HepG2 (cell line): ENCODE measurements at regions not wholly inside any gene's neighbourhood (a gene's known extent, or its start where the extent isn't known, plus 50 kb on each side); places are given as distances from the start of the nearest gene placed in this dataset.

Experiments used
- ASH2L ChIP-seq: fragments of 300-600, 200-600 bp; sonication (generic); IDR thresholded peaks from 2 replicates; pipeline ENCODE4 v1.7.0; 2017; ENCODE audit warnings: low read depth, mild to moderate bottlenecking, moderate library complexity, mixed read lengths, low read length; ENCODE audit not compliant: insufficient read length
- ATF7 ChIP-seq, 2 experiments: fragments of 450-650 bp in 1 of 2; sonication (generic) in 1 of 2; formaldehyde crosslinking in 1 of 2; IDR thresholded peaks; 2 replicates each; pipeline versions ENCODE4 v1.4.0 to v1.6.1; 2016 to 2020; ENCODE audit warnings: antibody characterized with exemption in 1 of 2, mild to moderate bottlenecking in 1 of 2, missing genetic modification reagents in 1 of 2
- CREB1 ChIP-seq, 2 experiments: fragments of 450-650 bp in 1 of 2; IDR thresholded peaks; 2 replicates each; pipeline ENCODE4 v1.6.1; 2016 to 2017; ENCODE audit warnings: control low read depth in 1 of 2, mild to moderate bottlenecking in 1 of 2, missing compliant biosample characterization in 1 of 2, missing genetic modification characterization in 1 of 2
- FOSL2 ChIP-seq: sonication (generic); formaldehyde crosslinking; IDR thresholded peaks from 2 replicates; pipeline ENCODE4 v1.4.0; 2020; ENCODE audit warnings: missing genetic modification reagents
- HDAC1 ChIP-seq: sonication (generic); formaldehyde crosslinking; IDR thresholded peaks from 2 replicates; pipeline ENCODE4 v1.5.1; 2020; ENCODE audit warnings: mild to moderate bottlenecking, missing genetic modification reagents
- IRF2 ChIP-seq: IDR thresholded peaks from 2 replicates; pipeline ENCODE4 v1.6.1; 2018; ENCODE audit warnings: missing genetic modification reagents, missing compliant biosample characterization
- JUNB ChIP-seq: sonication (generic); formaldehyde crosslinking; IDR thresholded peaks from 2 replicates; pipeline ENCODE4 v1.8.0; 2022; ENCODE audit warnings: missing genetic modification reagents, mild to moderate bottlenecking, borderline replicate concordance
- KMT2B ChIP-seq: IDR thresholded peaks from 2 replicates; pipeline ENCODE4 v1.6.1; 2016; ENCODE audit warnings: missing genetic modification reagents, missing compliant biosample characterization
- LCORL ChIP-seq, 2 experiments: fragments of 450-650 bp in 1 of 2; sonication (generic) in 1 of 2; formaldehyde crosslinking in 1 of 2; IDR thresholded peaks; 2 replicates each; pipeline versions ENCODE4 v1.5.0 to v1.6.1; 2017 to 2020; ENCODE audit warnings: antibody characterized with exemption in 1 of 2, missing genetic modification reagents in 1 of 2
- MAFG ChIP-seq: sonication (generic); formaldehyde crosslinking; IDR thresholded peaks from 2 replicates; pipeline ENCODE4 v1.5.1; 2020; ENCODE audit warnings: mild to moderate bottlenecking, missing genetic modification reagents
- MED13 ChIP-seq: sonication (generic); formaldehyde crosslinking; IDR thresholded peaks from 2 replicates; pipeline ENCODE4 v1.5.0; 2020; ENCODE audit warnings: missing genetic modification reagents
- RAD51 ChIP-seq: fragments of 450-650 bp; IDR thresholded peaks from 2 replicates; pipeline ENCODE4 v1.6.1; 2016; ENCODE audit warnings: borderline replicate concordance
- SALL1 ChIP-seq: sonication (generic); formaldehyde crosslinking; IDR thresholded peaks from 2 replicates; pipeline ENCODE4 v1.8.0; 2022; ENCODE audit warnings: mild to moderate bottlenecking, missing genetic modification reagents
- TAF1 ChIP-seq: sonication (generic); formaldehyde crosslinking; IDR thresholded peaks from 2 replicates; pipeline ENCODE4 v1.4.0; 2020; ENCODE audit warnings: missing genetic modification reagents
- TFDP1 ChIP-seq: IDR thresholded peaks from 2 replicates; pipeline ENCODE4 v1.6.1; 2016; ENCODE audit warnings: missing compliant biosample characterization, missing genetic modification reagents, borderline replicate concordance
- THRA ChIP-seq: sonication (generic); formaldehyde crosslinking; IDR thresholded peaks from 2 replicates; pipeline ENCODE4 v1.4.0; 2020; ENCODE audit warnings: missing genetic modification reagents, borderline replicate concordance
- ZBTB1 ChIP-seq: sonication (generic); formaldehyde crosslinking; IDR thresholded peaks from 2 replicates; pipeline ENCODE4 v1.4.0; 2020; ENCODE audit warnings: missing genetic modification reagents, borderline replicate concordance
- ZNF670 ChIP-seq: sonication (generic); formaldehyde crosslinking; IDR thresholded peaks from 2 replicates; pipeline ENCODE4 v1.8.0; 2022; ENCODE audit warnings: mild to moderate bottlenecking, missing genetic modification reagents, borderline replicate concordance
- TF ChIP-seq, protein P1 (sequence below): sonication (generic); formaldehyde crosslinking; IDR thresholded peaks from 2 replicates; pipeline ENCODE4 v1.4.0; 2020; ENCODE audit warnings: missing genetic modification reagents, borderline replicate concordance
- TF ChIP-seq, protein P2 (sequence below): sonication (generic); formaldehyde crosslinking; IDR thresholded peaks from 2 replicates; pipeline ENCODE4 v1.8.0; 2022; ENCODE audit warnings: low read depth, missing genetic modification reagents

GRCh38 chr2:62577994-62578781 is 72.2 kb upstream of the TMEM17 start (continued):
- TF ChIP-seq, protein P1, sequence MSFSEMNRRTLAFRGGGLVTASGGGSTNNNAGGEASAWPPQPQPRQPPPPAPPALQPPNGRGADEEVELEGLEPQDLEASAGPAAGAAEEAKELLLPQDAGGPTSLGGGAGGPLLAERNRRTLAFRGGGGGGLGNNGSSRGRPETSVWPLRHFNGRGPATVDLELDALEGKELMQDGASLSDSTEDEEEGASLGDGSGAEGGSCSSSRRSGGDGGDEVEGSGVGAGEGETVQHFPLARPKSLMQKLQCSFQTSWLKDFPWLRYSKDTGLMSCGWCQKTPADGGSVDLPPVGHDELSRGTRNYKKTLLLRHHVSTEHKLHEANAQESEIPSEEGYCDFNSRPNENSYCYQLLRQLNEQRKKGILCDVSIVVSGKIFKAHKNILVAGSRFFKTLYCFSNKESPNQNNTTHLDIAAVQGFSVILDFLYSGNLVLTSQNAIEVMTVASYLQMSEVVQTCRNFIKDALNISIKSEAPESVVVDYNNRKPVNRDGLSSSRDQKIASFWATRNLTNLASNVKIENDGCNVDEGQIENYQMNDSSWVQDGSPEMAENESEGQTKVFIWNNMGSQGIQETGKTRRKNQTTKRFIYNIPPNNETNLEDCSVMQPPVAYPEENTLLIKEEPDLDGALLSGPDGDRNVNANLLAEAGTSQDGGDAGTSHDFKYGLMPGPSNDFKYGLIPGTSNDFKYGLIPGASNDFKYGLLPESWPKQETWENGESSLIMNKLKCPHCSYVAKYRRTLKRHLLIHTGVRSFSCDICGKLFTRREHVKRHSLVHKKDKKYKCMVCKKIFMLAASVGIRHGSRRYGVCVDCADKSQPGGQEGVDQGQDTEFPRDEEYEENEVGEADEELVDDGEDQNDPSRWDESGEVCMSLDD (CRISPR knock-in tag) = no peak
- no peak for TF ChIP-seq MAFG (CRISPR knock-in tag)
- TF ChIP-seq ZBTB1 (CRISPR knock-in tag) = no peak
- TF ChIP-seq SALL1 (CRISPR knock-in tag) = peak; percentile 76; the same call in 1 of the 2 replicates
- TF ChIP-seq JUNB = peak; percentile 30; the same call in 1 of the 2 replicates
- 0 out of 2 replicates have a peak, but pooled peaks have one; percentile 23 for TF ChIP-seq KMT2B
- no peak for TF ChIP-seq LCORL (IDR thresholded peaks at IDR 0.05)
- 0 out of 2 replicates have a peak, but pooled peaks have one; percentile 36 for TF ChIP-seq LCORL (CRISPR knock-in tag; IDR thresholded peaks at IDR 0.05)
- TF ChIP-seq CREB1 (IDR thresholded peaks at IDR 0.05) = 0 out of 2 replicates have a peak, but pooled peaks have one; percentile 21
- peak; percentile 50; the same call in 1 of the 2 replicates for TF ChIP-seq CREB1 (CRISPR knock-in tag; IDR thresholded peaks at IDR 0.05)
- peak; percentile 33; the same call in 1 of the 2 replicates for TF ChIP-seq TAF1 (CRISPR knock-in tag)
- TF ChIP-seq THRA (CRISPR knock-in tag) = peak; percentile 71; the same call in 1 of the 2 replicates
- no peak for TF ChIP-seq RAD51
- TF ChIP-seq, protein P2, sequence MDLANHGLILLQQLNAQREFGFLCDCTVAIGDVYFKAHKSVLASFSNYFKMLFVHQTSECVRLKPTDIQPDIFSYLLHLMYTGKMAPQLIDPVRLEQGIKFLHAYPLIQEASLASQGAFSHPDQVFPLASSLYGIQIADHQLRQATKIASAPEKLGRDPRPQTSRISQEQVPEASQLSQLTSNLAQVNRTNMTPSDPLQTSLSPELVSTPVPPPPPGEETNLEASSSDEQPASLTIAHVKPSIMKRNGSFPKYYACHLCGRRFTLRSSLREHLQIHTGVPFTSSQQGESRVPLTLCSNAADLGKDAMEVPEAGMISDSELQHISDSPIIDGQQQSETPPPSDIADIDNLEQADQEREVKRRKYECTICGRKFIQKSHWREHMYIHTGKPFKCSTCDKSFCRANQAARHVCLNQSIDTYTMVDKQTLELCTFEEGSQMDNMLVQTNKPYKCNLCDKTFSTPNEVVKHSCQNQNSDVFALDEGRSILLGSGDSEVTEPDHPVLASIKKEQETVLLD (CRISPR knock-in tag) = no peak
- TF ChIP-seq IRF2 (CRISPR knock-in tag) = peak; percentile 62; the same call in 1 of the 2 replicates
- TF ChIP-seq ZNF670 = no peak; the same call in 1 of the 2 replicates
- peak; percentile 39; the same call in 1 of the 2 replicates for TF ChIP-seq TFDP1 (CRISPR knock-in tag)
- peak; percentile 98 for TF ChIP-seq FOSL2 (CRISPR knock-in tag)
- peak; percentile 37; the same call in 1 of the 2 replicates for TF ChIP-seq HDAC1
- peak; percentile 50; the same call in 1 of the 2 replicates for TF ChIP-seq MED13
- TF ChIP-seq ASH2L = peak; percentile 39
- TF ChIP-seq ATF7 (IDR thresholded peaks at IDR 0.05) = no peak
- TF ChIP-seq ATF7 (CRISPR knock-in tag; IDR thresholded peaks at IDR 0.05) = no peak; the same call in 1 of the 2 replicates
